OCI-LY7 (cell line): ENCODE measurements at regions not wholly inside any gene's neighbourhood (a gene's known extent, or its start where the extent isn't known, plus 50 kb on each side); places are given as distances from the start of the nearest gene placed in this dataset.

ENCODE experiments used
- CTCF ChIP-seq: fragments of 200-600 bp; sonication (generic); conservative IDR thresholded peaks from 2 replicates; pipeline ENCODE4 v1.5.1; 2014; ENCODE audit warnings: mild to moderate bottlenecking, antibody characterized with exemption, low read length, moderate library complexity, mixed read lengths
- EZH2phosphoT487 ChIP-seq: fragments of 200-600 bp; sonication (generic); IDR thresholded peaks from 2 replicates; pipeline ENCODE4 v1.6.1; 2018; ENCODE audit warnings: low read depth, borderline replicate concordance, mild to moderate bottlenecking, mixed run types, antibody characterized with exemption, low read length, moderate library complexity, mixed read lengths

- TF ChIP-seq EZH2phosphoT487 (no peak), CTCF (no peak)
Observed at GRCh38 chr7:67858931-67859330, 862.3 kb downstream of the TYW1 start.
